Small intestine (tissue), 7 donors: ENCODE measurements at regions not wholly inside any gene's neighbourhood (a gene's known extent, or its start where the extent isn't known, plus 50 kb on each side); places are given as distances from the start of the nearest gene placed in this dataset.

Source experiments
- DNase-seq, 2 donors: peaks; one replicate each; pipeline versions ENCODE4 v3.0.0 to v3.0.0-alpha.2; 2013
- FAIRE-seq: peaks from 2 replicates; lab custom pipeline; 2012; peaks lifted over from hg19 to GRCh38; lab: Jason Lieb, UNC
- H3K27ac ChIP-seq, 3 donors: one replicate each; pipeline ENCODE4 v1.5.1; 2013; ENCODE audit warnings: low read length in 2 of 3, mild to moderate bottlenecking in 2 of 3, control low read depth in 1 of 3, inconsistent platforms in 1 of 3, low read depth in 1 of 3, moderate library complexity in 1 of 3
- H3K27me3 ChIP-seq, 3 donors: one replicate each; pipeline ENCODE4 v1.6.1; 2013; ENCODE audit warnings: low read length in 3 of 3, inconsistent platforms in 1 of 3; ENCODE audit not compliant: control insufficient read depth in 3 of 3, insufficient read depth in 3 of 3
- H3K36me3 ChIP-seq, 3 donors: one replicate each; pipeline ENCODE4 v1.6.1; 2013; ENCODE audit warnings: low read length in 3 of 3, inconsistent platforms in 1 of 3, low read depth in 1 of 3, mild to moderate bottlenecking in 1 of 3, moderate library complexity in 1 of 3; ENCODE audit not compliant: control insufficient read depth in 3 of 3, insufficient read depth in 2 of 3
- H3K4me1 ChIP-seq, 3 donors: one replicate each; pipeline ENCODE4 v1.6.1; 2013; ENCODE audit warnings: low read length in 2 of 3, inconsistent platforms in 1 of 3, low read depth in 1 of 3, mild to moderate bottlenecking in 1 of 3, moderate library complexity in 1 of 3; ENCODE audit not compliant: control insufficient read depth in 3 of 3, insufficient read depth in 2 of 3
- H3K4me3 ChIP-seq, 3 donors: one replicate each; pipeline ENCODE4 v1.5.1; 2013; ENCODE audit warnings: low read length in 3 of 3, control low read depth in 1 of 3, inconsistent platforms in 1 of 3, low read depth in 1 of 3, mild to moderate bottlenecking in 1 of 3, moderate library complexity in 1 of 3
- H3K9me3 ChIP-seq, 2 donors: one replicate each; pipeline ENCODE4 v1.6.1; 2013; ENCODE audit warnings: low read depth in 1 of 2, low read length in 1 of 2; ENCODE audit not compliant: control insufficient read depth in 2 of 2, insufficient read depth in 1 of 2
- WGBS, 3 donors: extraction: QIAGEN DNeasy Blood & Tissue Kit; methylation state at CpG; one replicate each; pipeline ENCODE4 v1.1.7; 2013; 5-methylcytosine and 5-hydroxymethylcytosine counted together
- donor health status: healthy with polysubstance abuse.
- donor health status: control.
- donor health status: control.
- donor health status: Bipolar disorder and iron deficiency.
- donor health status: healthy.

DNA sequence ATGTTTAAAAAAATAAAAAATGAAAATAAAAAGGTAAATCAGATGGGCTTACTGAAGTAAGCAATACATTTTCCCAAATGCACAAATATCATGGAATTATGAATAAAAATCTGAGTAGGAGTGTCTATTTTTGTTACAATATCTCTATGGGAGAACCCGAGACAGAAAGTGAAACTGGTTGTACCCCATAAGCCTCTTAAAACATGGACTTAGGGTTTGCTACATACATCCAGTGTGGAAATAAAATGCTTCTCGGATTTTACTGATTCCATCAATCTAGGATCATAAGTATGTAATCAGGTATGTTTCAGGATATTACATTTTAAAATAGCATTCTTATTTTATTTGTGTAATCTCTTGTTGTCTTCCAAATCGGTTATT, 177.8 kb upstream of the CDIN1 start:
- FAIRE-seq (no peak), DNase-seq (no peak)
- Histone ChIP-seq H3K36me3 (no peaks in the 10 kb centered on the region), H3K9me3 (no peaks in the 10 kb centered on the region), H3K27ac (no peak overlapping the region), H3K4me1 (no peaks in the 10 kb centered on the region), H3K27me3 (no peaks in the 10 kb centered on the region), H3K4me3 (no peak overlapping the region)
- 51 to 72% (median 52%) methylated on average over 3 of the region's 3 CpGs for WGBS, 3 donors

DNA sequence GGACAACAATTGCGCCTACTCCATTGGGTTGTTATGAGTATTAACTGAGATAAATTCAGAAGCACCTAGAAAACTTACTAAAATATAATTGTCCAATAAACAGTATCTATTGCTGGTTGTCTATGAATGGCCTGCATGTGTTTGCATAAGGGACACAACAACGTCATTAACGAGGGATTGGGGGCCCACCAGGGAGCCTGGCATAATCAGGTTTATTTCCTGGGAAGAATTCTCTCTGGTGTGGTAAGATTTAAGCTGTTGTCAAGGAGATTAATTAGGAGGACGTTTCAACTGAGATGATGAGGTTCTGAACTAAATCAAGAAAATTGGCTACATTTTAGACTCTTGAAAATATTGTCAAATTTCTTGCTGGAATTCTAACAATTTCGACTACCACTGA, 176.1 kb upstream of the CDIN1 start:
- H3K4me1 ChIP-seq, result no peaks in the 10 kb centered on the region
- no peaks in the 10 kb centered on the region for H3K36me3 ChIP-seq
- H3K27me3 ChIP-seq, result no peaks in the 10 kb centered on the region
- 60 to 69% (median 68%) methylated on average over 5 of the region's 5 CpGs for WGBS, 3 donors
- no peaks in the 10 kb centered on the region for H3K9me3 ChIP-seq
- no peak overlapping the region for H3K4me3 ChIP-seq
- no peak for FAIRE-seq
- no peak overlapping the region for H3K27ac ChIP-seq
- DNase-seq, result no peak

DNA sequence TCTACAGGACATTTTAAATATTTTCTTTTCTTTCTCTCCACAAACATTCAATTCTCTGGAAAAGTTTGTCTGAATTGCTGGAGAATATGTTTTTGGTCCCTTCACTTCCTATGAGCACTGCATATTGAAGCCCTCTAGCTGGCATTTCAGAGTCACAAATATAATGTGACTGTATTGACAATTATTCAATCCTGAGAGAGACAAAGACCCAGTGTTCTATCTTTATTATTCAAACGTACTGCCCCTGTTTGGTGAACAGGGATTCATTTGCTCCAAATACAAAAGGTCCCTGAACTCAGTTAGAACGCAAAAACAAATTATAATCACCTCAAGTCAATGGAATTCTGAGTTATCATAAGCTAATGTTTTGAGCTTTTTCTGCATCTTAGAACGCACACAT, 173.1 kb upstream of the CDIN1 start:
- DNase-seq (no peak), FAIRE-seq (no peak)
- Histone ChIP-seq H3K27me3 (no peaks in the 10 kb centered on the region), H3K4me1 (no peaks in the 10 kb centered on the region), H3K9me3 (no peaks in the 10 kb centered on the region), H3K36me3 (no peaks in the 10 kb centered on the region), H3K4me3 (no peak overlapping the region), H3K27ac (no peak overlapping the region)
- 53 to 68% (median 57%) methylated on average over 3 of the region's 3 CpGs for WGBS, 3 donors

DNA sequence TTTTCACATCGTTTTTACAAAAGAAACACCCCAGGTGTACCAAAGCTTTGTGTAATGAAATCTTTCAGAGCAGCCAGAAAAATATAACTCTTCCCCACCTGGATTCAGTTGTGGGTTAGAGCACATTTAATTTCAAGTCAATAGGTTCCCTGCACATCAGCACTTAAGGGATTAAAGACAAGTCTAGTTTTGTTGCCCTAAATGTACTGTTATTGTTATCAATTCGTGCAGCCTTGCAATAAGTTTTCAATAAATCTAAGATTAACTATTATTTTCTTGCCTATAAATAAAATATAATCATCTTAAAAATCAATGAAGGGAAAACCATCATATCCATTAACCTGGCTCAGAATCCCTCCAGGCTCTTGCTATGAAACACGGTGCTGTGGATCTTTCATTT, 172.5 kb upstream of the CDIN1 start:
- H3K4me3 ChIP-seq, result no peak overlapping the region
- DNase-seq (no peak), FAIRE-seq (no peak)
- no peaks in the 10 kb centered on the region for H3K27me3 ChIP-seq
- H3K9me3 ChIP-seq, result no peaks in the 10 kb centered on the region
- no peaks in the 10 kb centered on the region for H3K4me1 ChIP-seq
- WGBS, 3 donors, result 52 to 56% (median 56%) methylated on average over 3 of the region's 3 CpGs
- H3K36me3 ChIP-seq, result no peaks in the 10 kb centered on the region
- no peak overlapping the region for H3K27ac ChIP-seq

DNA sequence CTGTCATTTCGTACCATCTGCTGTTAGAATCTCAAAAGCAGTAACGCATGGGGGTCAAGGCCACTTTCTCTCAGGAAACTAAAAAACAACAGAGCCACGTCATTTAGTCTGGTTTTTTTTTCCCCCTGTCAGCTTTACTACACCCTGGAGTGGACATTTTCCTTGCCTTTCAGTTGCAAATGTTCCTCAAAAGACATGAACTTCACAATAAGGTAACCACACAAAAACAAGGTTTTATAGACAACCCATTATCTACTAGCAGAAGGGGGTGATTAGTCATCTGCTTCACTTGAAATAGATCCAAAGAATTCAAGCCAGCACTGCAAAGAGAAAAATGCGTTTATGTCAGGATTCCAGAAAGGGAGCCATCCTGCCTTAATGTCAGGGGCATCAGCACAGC, 171.8 kb upstream of the CDIN1 start:
- Histone ChIP-seq H3K36me3 (no peaks in the 10 kb centered on the region), H3K27me3 (no peaks in the 10 kb centered on the region), H3K9me3 (no peaks in the 10 kb centered on the region), H3K4me3 (no peak overlapping the region), H3K27ac (no peak overlapping the region), H3K4me1 (no peaks in the 10 kb centered on the region)
- WGBS, 3 donors, result 24 to 40% (median 25%) methylated on average over 4 of the region's 4 CpGs
- DNase-seq (no peak), FAIRE-seq (no peak)

DNA sequence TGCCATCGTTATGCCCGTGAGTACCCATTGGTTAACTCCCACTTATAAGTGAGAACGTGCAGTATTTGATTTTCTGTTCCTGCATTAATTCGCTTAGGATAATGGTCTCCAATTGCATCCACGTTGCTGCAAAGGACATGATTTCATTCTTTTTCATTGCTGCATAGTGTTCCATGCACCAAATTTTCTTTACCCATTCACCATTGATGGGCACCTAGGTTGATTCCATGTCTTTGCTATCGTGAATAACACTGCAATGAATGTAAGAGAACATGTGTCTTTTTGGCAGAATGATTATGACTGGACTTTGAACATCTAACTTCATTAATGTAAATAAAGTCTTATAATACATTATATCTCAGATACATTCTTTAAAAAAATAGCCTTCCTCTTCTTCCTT, 169.6 kb upstream of the CDIN1 start:
- H3K36me3 ChIP-seq, result no peaks in the 10 kb centered on the region
- no peak for FAIRE-seq
- no peak overlapping the region for H3K4me3 ChIP-seq
- no peak for DNase-seq
- no peaks in the 10 kb centered on the region for H3K4me1 ChIP-seq
- H3K9me3 ChIP-seq, result no peaks in the 10 kb centered on the region
- 81 to 92% (median 88%) methylated on average over 6 of the region's 6 CpGs for WGBS, 3 donors
- no peak overlapping the region for H3K27ac ChIP-seq
- H3K27me3 ChIP-seq, result no peaks in the 10 kb centered on the region

DNA sequence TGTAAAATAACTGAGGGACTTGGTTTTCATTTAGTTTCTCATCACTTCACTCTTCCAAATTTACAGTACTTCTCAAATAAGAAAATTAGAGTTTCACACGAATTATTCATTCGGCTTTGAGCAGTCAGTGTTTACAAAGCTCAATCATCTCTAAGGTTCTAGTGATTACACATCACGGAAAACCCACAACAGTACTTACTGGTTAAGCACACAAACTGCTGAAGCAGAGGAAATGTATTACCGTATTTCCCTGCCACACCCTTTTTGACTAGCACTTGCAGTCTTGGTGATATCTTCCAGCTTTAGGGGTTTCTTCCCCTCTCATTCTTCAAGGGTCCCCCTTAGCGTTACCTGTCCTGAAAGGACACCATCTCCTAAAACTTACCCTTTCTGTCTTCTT, 164.8 kb upstream of the CDIN1 start:
- DNase-seq (no peak), FAIRE-seq (no peak)
- WGBS, 3 donors, result 55 to 69% (median 58%) methylated on average over 5 of the region's 5 CpGs
- Histone ChIP-seq H3K27ac (no peak overlapping the region), H3K27me3 (no peaks in the 10 kb centered on the region), H3K36me3 (no peaks in the 10 kb centered on the region), H3K9me3 (no peaks in the 10 kb centered on the region), H3K4me1 (no peaks in the 10 kb centered on the region), H3K4me3 (no peak overlapping the region)

DNA sequence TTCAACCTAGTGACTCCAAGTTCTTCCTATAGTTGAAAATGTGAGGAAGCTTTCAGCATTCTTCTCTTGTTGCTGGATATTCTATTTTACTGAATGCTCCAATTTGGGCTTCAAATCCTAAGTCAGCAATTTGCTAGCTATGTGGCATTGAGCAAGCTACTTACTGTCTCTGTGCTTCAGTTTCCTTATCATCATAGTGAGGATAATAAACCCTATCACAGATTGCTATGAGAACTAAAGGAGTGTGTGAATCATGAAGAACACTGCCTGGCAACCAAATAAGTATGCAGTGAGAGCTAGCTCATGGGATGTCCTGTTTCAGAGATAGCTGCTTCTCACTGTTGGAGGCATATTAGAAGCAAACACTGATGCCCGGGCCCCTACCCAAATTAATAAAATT, 163.8 kb upstream of the CDIN1 start:
- no peaks in the 10 kb centered on the region for H3K36me3 ChIP-seq
- DNase-seq, result no peak
- H3K4me1 ChIP-seq, result no peaks in the 10 kb centered on the region
- H3K9me3 ChIP-seq, result no peaks in the 10 kb centered on the region
- H3K27ac ChIP-seq, result no peak overlapping the region
- no peaks in the 10 kb centered on the region for H3K27me3 ChIP-seq
- WGBS, 3 donors, result 67 to 75% (median 74%) methylated on average over 1 of the region's 1 CpG
- FAIRE-seq, result no peak
- no peak overlapping the region for H3K4me3 ChIP-seq

DNA sequence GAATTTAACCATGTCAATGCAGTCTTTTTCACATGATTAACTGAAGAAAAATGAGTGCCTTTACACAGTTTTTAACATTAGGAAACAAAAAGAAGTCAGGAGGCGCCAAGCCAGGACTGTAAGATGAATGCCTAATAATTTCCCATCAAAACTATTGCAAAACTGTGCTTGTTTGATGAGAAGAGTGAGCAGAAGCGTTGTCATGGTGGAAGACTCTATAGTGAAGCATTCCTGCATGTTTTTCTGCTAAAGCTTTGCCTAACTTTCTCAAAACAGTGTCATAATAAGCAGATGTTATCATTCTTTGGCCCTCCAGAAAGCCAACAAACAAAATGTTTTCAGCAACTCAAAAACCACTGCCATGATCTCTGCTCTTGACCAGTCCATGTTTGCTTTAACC, 156.8 kb upstream of the CDIN1 start:
- Histone ChIP-seq H3K4me3 (no peak overlapping the region), H3K36me3 (no peaks in the 10 kb centered on the region), H3K4me1 (no peaks in the 10 kb centered on the region), H3K27me3 (no peaks in the 10 kb centered on the region), H3K9me3 (no peaks in the 10 kb centered on the region), H3K27ac (no peak overlapping the region)
- 58 to 75% (median 63%) methylated on average over 2 of the region's 2 CpGs for WGBS, 3 donors
- DNase-seq, result no peak
- no peak for FAIRE-seq
